GM18517 (cell line): ENCODE measurements at regions not wholly inside any gene's neighbourhood (a gene's known extent, or its start where the extent isn't known, plus 50 kb on each side); places are given as distances from the start of the nearest gene placed in this dataset.
"Not testable (repeated sequence)": the region's sequence is repeated elsewhere in the genome, so short reads cannot be mapped to it uniquely, and the experiment has no call there.

Experiments
- ATAC-seq: cut with Tn5 transposase; IDR thresholded peaks from one replicate; pipeline ENCODE4 v1.9.1; 2021; ENCODE audit warnings: mild to moderate bottlenecking, moderate library complexity; ENCODE audit not compliant: unreplicated experiment

DNA sequence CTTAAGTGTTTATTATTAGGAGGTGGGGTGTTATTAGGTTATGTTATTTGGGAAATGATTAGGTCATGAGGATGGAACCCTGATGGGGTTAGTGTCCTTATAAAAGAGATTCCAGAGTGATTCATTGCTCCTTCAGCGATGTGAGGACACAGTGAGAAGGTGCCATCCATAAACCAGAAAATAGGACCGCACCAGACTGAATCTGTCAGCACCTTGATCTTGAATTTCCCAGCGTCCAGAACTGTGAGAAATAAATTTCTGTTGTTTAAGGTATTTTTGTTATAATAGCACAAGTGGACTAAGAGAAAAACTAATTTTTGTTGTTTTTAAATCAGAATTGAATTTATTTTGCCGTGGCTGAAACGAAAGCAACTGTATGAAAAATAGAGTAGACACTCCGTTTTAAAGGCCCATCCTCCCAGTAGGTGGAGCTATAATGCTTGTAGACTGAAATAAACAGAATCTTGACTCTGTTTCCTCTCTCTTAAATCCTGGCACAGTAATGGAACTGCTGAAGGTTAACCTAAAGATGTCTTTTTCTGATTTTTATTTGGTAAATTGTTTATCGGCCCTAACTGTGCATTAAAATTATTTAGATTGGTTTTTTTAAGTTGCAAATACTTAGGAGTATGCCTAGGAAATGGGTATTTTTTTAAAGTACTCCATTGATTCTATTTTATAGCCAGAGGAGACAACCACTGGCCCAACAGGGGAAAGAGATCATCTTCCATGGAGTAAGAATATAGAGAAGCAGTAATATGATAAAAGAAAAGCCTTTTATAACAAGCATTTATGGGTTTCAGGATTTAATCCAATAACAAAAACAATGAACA lies 133.2 kb upstream of the ADAMTS3 start:
- ATAC-seq, result peak; percentile 86

DNA sequence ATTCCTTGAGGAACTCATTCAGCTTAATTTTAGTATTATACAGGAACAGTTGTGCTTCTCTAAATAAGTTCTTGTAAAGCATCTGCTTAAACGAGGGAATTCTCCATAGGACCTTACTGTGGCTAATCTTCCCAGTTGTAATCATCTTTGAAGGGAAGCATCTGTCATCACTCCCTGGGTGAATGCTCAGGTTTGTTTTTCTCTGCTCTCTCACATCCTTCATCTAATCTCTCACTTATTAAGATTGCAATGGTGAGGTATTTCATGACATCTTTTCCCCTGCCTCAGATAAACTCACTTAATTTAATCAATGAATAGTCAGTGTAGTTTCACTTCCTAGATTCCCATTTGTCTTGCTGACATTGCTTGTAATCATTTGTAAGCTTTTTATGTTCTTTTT lies 121.8 kb upstream of the ADAMTS3 start:
- no peak for ATAC-seq

DNA sequence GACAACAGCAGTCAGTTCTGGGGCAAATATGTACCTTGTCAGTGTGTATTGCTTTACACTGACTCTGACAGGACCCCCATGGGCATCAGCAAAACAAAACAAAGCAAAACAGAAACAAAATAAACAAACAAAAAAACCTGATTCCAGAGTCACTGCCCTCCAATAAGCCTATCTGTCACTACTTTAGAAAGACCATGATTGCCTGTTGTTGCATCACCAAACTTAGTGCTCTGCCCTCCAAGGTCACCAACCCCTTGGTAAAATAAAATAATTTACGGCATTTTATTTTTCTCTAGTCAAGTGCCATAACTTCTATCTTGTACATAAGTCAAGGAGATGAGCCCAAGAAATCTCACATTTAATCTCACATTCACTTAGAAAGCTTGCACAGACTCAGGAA lies 120.9 kb upstream of the ADAMTS3 start:
- ATAC-seq, result no peak

- ATAC-seq, result not testable (repeated sequence)
These were observed 117.4 kb upstream of the ADAMTS3 start for GRCh38 chr4:72686390-72686789.

- no peak for ATAC-seq
These were observed 110.6 kb upstream of the ADAMTS3 start for GRCh38 chr4:72679666-72680065.

DNA sequence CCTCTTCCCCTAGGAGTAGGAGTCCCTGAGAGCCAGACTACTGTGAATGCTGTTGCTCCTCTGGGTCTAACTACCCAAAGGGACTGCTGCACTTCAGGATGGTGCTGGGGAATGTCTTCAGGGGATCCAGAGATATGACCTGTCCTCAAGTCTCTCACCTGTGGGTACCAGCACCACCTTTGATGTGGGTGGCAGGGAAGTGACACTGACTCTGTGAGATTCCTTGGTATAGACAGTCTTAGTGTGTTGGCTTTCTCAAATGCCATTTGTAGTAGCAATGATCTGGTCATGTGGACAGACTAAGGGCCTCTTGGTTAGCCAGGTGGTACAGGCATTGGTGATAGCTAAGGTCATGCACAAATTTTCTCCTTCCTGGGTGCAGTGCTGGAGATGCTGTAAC lies 108.9 kb upstream of the ADAMTS3 start:
- no peak for ATAC-seq

GRCh38 chr4:72677265-72677664 lies 108.2 kb upstream of the ADAMTS3 start:
- ATAC-seq, result no peak

GRCh38 chr4:72671980-72672379 lies 103.0 kb upstream of the ADAMTS3 start:
- no peak for ATAC-seq

- no peak for ATAC-seq
These were observed 101.5 kb upstream of the ADAMTS3 start for GRCh38 chr4:72670521-72670920.

DNA sequence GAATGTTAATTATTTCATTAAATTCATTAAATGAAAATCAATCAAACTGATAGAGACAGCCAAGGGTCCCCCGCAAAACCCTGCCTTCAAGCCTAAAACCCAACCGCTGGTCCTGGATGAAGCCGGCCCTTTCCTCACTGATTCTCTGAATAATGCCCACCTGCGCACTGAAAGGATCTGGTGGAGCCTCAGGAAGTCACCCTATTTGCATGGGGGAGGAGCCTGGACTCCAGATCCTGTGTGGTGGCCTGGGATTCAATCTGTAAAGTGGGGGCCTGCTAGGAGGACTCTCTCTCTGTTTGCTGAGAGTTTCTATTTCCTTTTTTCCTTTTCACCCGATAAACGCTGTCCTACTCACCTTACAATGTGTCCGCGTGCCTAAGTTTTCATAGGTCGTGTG lies 97.9 kb upstream of the ADAMTS3 start:
- no peak for ATAC-seq

DNA sequence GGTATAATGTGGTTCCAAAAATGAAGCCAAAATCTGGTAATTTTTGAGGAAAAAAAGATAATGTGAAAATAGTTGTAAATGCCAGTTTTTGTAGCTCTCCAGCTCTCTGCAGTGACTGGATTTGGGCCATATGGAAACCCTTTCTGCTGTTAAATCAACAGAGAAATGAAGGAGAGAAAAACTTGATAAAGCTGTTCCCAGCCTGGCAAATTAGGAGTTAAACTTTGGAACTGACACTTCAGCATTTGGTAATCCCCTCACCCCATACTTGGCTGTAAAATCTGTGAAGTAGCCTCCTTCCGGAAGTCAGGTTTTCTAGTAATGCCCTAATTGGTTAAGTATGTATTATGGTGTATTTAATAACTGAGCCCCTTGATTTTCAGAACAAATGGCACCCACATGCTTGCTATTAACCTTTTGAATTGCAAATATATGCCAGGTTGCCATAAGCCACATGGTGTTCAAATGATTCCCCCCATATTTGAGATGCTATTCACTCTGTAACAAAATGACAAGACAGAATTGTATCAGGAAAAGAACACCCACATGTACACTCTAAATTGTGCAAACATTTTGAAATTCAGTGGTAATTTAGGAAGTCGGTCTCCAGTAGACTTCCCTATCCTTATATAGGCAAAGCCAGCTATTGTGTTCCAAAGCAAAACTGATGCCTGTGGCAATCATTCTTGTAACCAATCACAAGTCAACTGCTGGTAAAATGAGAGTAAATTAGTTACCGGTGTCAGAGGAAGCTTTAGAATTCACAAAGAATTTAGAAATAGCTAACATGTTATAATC lies 96.3 kb upstream of the ADAMTS3 start:
- no peak for ATAC-seq

- ATAC-seq, result no peak
These were observed 94.8 kb upstream of the ADAMTS3 start for GRCh38 chr4:72663828-72664227.

- ATAC-seq, result no peak
These were observed 92.8 kb upstream of the ADAMTS3 start for GRCh38 chr4:72661830-72662229.

- no peak for ATAC-seq
These were observed 72.6 kb upstream of the ADAMTS3 start for GRCh38 chr4:72641611-72642010.

DNA sequence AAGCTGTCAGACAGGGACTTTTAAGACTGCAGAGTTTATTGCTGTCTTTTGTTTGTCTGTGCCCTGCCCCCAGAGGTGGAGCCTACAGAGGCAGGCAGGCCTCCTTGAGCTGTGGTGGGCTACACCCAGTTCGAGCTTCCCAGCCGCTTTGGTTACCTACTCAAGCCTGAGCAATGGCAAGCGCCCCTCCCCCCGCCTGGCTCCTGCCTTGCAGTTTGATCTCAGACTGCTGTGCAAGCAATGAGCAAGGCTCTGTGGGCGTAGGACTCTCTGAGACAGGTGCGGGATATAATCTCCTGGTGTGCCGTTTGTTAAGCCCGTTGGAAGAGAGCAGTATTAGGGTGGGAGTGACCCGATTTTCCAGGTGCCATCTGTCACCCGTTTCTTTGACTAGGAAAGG lies 67.8 kb upstream of the ADAMTS3 start:
- not testable (repeated sequence) for ATAC-seq

DNA sequence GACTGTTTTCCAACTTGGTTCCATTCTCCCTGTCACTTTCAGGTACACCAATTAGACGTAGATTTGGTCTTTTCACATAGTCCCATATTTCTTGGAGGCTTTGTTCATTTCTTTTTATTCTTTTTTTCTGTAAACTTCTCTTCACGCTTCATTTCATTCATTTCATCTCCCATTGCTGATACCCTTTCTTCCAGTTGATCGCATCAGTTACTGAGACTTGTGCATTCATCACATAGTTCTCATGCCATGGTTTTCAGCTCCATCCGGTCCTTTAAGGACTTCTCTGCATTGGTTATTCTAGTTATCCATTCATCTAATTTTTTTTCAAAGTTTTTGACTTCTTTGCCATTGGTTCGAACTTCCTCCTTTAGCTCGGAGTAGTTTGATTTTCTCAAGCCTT lies 66.9 kb upstream of the ADAMTS3 start:
- not testable (repeated sequence) for ATAC-seq

DNA sequence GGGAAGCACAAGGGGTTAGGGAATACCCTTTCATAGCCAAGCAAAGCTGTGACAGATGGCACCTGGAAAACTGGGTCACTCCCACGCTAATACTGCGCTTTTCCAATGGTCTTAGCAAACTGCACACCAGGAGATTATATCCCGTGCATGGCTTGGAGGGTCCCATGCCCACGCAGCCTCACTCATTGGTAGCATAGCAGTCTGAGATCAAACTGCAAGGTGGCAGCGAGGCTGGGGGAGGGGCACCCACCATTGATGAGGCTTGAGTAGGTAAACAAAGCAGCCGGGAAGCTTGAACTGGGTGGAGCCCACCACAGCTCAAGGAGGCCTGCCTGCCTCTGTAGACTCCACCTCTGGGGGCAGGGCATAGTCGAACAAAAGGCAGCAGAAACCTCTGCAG lies 63.2 kb upstream of the ADAMTS3 start:
- not testable (repeated sequence) for ATAC-seq

DNA sequence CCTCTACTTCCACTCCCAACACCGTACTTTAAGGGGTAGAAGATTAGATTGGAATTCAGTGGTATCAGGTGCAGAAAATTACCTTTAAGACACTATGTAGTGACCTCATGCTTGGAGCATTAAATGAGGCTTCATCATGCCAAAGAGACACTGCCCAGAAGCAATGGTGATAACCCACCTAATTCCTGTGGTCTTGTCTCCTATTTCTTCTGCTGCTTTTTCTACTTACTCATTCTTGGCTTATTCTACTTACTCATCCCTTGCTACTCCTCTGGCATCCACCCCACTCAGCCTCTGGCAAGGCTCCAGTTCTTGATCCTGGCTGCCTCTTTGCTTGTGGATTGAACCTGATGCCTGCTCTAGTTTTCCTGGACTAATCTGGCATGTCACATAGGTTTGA lies 62.3 kb upstream of the ADAMTS3 start:
- ATAC-seq, result no peak

DNA sequence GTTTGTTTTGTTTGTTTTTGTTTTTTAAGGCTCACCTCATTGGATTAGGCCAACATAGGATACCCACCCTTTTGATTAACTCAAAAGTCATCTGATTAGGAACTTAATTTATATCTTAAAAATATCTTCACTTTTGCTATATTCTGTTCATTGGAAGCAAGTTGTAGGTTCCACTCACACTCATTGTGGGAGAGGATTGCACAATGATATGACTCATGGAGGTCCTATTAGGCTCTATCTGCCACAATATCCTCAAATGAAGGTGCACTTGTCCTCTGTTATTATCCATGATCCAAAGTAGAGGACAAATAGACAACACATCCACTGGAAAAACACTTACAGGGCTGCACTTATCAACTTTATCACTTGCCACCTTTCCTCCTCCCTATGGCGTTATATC lies 60.5 kb upstream of the ADAMTS3 start:
- no peak for ATAC-seq

DNA sequence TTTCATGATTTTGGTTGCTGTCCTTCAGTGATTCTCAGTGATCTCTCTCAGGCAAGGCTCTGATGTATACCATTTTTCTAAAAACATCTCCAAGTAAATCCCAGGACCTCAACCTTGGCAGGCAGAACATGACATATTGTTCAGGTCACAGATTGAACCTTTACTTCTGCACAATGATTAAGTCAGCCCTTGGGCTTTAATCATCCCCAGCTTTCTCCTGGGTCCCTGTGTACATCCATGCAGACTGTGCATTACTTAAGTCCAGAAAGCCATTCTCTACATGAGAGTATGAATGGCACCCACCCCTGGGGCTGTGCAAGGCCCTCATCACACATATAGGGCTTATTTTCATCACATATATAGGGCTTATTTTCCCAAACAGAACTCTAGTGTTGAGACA lies 58.7 kb upstream of the ADAMTS3 start:
- ATAC-seq, result no peak
